ENCODE measurements at regions not wholly inside any gene's neighbourhood (a gene's known extent, or its start where the extent isn't known, plus 50 kb on each side); places are given as distances from the start of the nearest gene placed in this dataset.

DNA sequence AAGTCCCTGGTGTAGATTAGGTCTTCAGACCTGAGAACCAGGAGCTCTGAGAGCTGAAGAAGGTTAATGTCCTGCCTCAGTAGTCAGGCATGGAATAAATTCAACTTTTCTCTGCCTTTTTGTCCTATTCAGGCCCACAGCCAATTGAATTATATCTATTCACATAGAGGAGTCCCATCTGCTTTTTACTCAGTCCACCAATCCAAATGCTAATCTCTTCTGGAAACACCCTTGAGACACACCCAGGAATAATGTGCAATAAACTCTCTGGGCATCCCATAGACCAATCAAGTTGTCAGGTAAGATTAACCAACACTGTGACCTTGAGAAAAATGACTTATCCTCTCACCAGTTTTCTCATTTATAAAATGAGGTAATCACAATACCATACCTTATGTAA lies 129.4 kb downstream of the MEX3B start:
- peaks cover 44% of the 10 kb centered on the region for H3K36me3 Mint-ChIP-seq (ENCODE audit: low read depth)
- H2AFZ ChIP-seq: no peak overlapping the region
- H3K27ac Mint-ChIP-seq: no peak overlapping the region
- no peaks in the 10 kb centered on the region for H3K79me2 ChIP-seq (replicated peaks; ENCODE audit: insufficient read depth)
- DNase-seq (ENCODE audit: low spot score) (no peak), ATAC-seq (no peak)
- no peaks in the 10 kb centered on the region; the same call in 1 of the 2 replicates for H3K9me2 ChIP-seq (ENCODE audit: insufficient read depth)
- no peak overlapping the region for H3K27ac ChIP-seq (ENCODE audit: low read depth)
- H3K27me3 ChIP-seq (ENCODE audit: insufficient read depth): no peaks in the 10 kb centered on the region
- peaks cover 6% of the 10 kb centered on the region for H3K27me3 Mint-ChIP-seq (ENCODE audit: insufficient read depth, low read depth, poor library complexity)
- H3K36me3 ChIP-seq (ENCODE audit: insufficient read depth): peaks cover 11% of the 10 kb centered on the region
- H3K4me2 ChIP-seq: no peak overlapping the region
- TF ChIP-seq, protein P1, sequence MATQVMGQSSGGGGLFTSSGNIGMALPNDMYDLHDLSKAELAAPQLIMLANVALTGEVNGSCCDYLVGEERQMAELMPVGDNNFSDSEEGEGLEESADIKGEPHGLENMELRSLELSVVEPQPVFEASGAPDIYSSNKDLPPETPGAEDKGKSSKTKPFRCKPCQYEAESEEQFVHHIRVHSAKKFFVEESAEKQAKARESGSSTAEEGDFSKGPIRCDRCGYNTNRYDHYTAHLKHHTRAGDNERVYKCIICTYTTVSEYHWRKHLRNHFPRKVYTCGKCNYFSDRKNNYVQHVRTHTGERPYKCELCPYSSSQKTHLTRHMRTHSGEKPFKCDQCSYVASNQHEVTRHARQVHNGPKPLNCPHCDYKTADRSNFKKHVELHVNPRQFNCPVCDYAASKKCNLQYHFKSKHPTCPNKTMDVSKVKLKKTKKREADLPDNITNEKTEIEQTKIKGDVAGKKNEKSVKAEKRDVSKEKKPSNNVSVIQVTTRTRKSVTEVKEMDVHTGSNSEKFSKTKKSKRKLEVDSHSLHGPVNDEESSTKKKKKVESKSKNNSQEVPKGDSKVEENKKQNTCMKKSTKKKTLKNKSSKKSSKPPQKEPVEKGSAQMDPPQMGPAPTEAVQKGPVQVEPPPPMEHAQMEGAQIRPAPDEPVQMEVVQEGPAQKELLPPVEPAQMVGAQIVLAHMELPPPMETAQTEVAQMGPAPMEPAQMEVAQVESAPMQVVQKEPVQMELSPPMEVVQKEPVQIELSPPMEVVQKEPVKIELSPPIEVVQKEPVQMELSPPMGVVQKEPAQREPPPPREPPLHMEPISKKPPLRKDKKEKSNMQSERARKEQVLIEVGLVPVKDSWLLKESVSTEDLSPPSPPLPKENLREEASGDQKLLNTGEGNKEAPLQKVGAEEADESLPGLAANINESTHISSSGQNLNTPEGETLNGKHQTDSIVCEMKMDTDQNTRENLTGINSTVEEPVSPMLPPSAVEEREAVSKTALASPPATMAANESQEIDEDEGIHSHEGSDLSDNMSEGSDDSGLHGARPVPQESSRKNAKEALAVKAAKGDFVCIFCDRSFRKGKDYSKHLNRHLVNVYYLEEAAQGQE (IDR thresholded peaks at IDR 0.05; ENCODE audit: unreplicated experiment): no peak
- TF ChIP-seq, protein P2, sequence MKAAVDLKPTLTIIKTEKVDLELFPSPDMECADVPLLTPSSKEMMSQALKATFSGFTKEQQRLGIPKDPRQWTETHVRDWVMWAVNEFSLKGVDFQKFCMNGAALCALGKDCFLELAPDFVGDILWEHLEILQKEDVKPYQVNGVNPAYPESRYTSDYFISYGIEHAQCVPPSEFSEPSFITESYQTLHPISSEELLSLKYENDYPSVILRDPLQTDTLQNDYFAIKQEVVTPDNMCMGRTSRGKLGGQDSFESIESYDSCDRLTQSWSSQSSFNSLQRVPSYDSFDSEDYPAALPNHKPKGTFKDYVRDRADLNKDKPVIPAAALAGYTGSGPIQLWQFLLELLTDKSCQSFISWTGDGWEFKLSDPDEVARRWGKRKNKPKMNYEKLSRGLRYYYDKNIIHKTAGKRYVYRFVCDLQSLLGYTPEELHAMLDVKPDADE (IDR thresholded peaks at IDR 0.05): no peak
- TF ChIP-seq EZH2 (IDR thresholded peaks at IDR 0.05; ENCODE audit: low read depth, unreplicated experiment) (no peak), ZNF114 (CRISPR knock-in tag; IDR thresholded peaks at IDR 0.05) (no peak), CREB1 (CRISPR knock-in tag; IDR thresholded peaks at IDR 0.05; ENCODE audit: low read depth) (no peak), EZH2phosphoT487 (IDR thresholded peaks at IDR 0.05; ENCODE audit: unreplicated experiment) (no peak), NANOG (IDR thresholded peaks at IDR 0.05; ENCODE audit: borderline replicate concordance) (no peak), ZNF331 (CRISPR knock-in tag; IDR thresholded peaks at IDR 0.05; ENCODE audit: low read depth) (no peak), JUNB (IDR thresholded peaks at IDR 0.05; ENCODE audit: unreplicated experiment) (no peak)
- TF ChIP-seq, protein P3, sequence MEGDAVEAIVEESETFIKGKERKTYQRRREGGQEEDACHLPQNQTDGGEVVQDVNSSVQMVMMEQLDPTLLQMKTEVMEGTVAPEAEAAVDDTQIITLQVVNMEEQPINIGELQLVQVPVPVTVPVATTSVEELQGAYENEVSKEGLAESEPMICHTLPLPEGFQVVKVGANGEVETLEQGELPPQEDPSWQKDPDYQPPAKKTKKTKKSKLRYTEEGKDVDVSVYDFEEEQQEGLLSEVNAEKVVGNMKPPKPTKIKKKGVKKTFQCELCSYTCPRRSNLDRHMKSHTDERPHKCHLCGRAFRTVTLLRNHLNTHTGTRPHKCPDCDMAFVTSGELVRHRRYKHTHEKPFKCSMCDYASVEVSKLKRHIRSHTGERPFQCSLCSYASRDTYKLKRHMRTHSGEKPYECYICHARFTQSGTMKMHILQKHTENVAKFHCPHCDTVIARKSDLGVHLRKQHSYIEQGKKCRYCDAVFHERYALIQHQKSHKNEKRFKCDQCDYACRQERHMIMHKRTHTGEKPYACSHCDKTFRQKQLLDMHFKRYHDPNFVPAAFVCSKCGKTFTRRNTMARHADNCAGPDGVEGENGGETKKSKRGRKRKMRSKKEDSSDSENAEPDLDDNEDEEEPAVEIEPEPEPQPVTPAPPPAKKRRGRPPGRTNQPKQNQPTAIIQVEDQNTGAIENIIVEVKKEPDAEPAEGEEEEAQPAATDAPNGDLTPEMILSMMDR (conservative IDR thresholded peaks at IDR 0.05; ENCODE audit: low read depth in 2 of 2): no peak
- TF ChIP-seq, protein P4, sequence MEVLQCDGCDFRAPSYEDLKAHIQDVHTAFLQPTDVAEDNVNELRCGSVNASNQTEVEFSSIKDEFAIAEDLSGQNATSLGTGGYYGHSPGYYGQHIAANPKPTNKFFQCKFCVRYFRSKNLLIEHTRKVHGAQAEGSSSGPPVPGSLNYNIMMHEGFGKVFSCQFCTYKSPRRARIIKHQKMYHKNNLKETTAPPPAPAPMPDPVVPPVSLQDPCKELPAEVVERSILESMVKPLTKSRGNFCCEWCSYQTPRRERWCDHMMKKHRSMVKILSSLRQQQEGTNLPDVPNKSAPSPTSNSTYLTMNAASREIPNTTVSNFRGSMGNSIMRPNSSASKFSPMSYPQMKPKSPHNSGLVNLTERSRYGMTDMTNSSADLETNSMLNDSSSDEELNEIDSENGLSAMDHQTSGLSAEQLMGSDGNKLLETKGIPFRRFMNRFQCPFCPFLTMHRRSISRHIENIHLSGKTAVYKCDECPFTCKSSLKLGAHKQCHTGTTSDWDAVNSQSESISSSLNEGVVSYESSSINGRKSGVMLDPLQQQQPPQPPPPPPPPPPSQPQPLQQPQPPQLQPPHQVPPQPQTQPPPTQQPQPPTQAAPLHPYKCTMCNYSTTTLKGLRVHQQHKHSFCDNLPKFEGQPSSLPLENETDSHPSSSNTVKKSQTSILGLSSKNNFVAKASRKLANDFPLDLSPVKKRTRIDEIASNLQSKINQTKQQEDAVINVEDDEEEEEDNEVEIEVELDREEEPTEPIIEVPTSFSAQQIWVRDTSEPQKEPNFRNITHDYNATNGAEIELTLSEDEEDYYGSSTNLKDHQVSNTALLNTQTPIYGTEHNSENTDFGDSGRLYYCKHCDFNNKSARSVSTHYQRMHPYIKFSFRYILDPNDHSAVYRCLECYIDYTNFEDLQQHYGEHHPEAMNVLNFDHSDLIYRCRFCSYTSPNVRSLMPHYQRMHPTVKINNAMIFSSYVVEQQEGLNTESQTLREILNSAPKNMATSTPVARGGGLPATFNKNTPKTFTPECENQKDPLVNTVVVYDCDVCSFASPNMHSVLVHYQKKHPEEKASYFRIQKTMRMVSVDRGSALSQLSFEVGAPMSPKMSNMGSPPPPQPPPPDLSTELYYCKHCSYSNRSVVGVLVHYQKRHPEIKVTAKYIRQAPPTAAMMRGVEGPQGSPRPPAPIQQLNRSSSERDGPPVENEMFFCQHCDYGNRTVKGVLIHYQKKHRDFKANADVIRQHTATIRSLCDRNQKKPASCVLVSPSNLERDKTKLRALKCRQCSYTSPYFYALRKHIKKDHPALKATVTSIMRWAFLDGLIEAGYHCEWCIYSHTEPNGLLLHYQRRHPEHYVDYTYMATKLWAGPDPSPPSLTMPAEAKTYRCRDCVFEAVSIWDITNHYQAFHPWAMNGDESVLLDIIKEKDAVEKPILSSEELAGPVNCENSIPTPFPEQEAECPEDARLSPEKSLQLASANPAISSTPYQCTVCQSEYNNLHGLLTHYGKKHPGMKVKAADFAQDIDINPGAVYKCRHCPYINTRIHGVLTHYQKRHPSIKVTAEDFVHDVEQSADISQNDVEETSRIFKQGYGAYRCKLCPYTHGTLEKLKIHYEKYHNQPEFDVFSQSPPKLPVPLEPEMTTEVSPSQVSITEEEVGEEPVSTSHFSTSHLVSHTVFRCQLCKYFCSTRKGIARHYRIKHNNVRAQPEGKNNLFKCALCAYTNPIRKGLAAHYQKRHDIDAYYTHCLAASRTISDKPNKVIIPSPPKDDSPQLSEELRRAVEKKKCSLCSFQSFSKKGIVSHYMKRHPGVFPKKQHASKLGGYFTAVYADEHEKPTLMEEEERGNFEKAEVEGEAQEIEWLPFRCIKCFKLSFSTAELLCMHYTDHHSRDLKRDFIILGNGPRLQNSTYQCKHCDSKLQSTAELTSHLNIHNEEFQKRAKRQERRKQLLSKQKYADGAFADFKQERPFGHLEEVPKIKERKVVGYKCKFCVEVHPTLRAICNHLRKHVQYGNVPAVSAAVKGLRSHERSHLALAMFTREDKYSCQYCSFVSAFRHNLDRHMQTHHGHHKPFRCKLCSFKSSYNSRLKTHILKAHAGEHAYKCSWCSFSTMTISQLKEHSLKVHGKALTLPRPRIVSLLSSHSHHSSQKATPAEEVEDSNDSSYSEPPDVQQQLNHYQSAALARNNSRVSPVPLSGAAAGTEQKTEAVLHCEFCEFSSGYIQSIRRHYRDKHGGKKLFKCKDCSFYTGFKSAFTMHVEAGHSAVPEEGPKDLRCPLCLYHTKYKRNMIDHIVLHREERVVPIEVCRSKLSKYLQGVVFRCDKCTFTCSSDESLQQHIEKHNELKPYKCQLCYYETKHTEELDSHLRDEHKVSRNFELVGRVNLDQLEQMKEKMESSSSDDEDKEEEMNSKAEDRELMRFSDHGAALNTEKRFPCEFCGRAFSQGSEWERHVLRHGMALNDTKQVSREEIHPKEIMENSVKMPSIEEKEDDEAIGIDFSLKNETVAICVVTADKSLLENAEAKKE (CRISPR knock-in tag; IDR thresholded peaks at IDR 0.05): no peak
- H3K4me3 Mint-ChIP-seq: no peak overlapping the region
- H3K9me3 Mint-ChIP-seq: peaks cover 49% of the 10 kb centered on the region
- no peaks in the 10 kb centered on the region for H3F3A ChIP-seq (replicated peaks; ENCODE audit: low read depth)
- H3K4me1 Mint-ChIP-seq: peaks cover 6% of the 10 kb centered on the region; the same call in 2 of the 3 replicates
- no peak overlapping the region for H3K4me3 ChIP-seq
- H3K4me1 ChIP-seq (ENCODE audit: insufficient read depth): peaks cover 6% of the 10 kb centered on the region; the same call in 1 of the 2 replicates
- no peaks in the 10 kb centered on the region for H4K20me1 ChIP-seq (replicated peaks; ENCODE audit: insufficient read depth)

Data from GM23338 (cell line).